ENCODE measurements at regions not wholly inside any gene's neighbourhood (a gene's known extent, or its start where the extent isn't known, plus 50 kb on each side); places are given as distances from the start of the nearest gene placed in this dataset.
"Not testable (repeated sequence)": the region's sequence is repeated elsewhere in the genome, so short reads cannot be mapped to it uniquely, and the experiment has no call there.

DNA sequence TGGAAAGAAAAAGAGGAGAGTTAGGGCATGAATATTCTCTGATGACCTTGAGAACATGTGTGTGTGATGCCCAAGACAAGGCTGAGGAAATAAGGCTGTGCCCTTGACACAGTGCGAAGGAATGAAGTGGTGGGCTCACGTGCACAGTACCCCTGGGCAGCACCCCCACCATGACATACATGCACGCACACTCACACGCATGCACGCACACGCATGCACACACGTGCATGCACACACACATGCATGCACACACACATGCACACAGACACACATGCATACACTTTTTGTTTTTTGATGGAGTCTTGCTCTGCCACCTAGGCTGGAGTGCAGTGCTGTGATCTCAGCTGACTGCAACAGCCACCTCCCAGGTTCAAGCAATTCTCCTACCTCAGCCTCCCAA lies 118.1 kb downstream of the GATA3 start:
- no peaks in the 10 kb centered on the region for H3K4me1 ChIP-seq
- ATAC-seq (no peak), DNase-seq (no peak)
- no peak overlapping the region for H3K27ac ChIP-seq
- intact Hi-C loops (cut with DNase I), result no loop called here
- no peak overlapping the region for H3K4me3 ChIP-seq
- no peaks in the 10 kb centered on the region for H3K36me3 ChIP-seq
- peaks cover 0 to 20% of the 10 kb centered on the region in 2 donors for H3K9me3 ChIP-seq
- no peaks in the 10 kb centered on the region for H3K27me3 ChIP-seq
- TF ChIP-seq CTCF (IDR thresholded peaks at IDR 0.05), result no peak

DNA sequence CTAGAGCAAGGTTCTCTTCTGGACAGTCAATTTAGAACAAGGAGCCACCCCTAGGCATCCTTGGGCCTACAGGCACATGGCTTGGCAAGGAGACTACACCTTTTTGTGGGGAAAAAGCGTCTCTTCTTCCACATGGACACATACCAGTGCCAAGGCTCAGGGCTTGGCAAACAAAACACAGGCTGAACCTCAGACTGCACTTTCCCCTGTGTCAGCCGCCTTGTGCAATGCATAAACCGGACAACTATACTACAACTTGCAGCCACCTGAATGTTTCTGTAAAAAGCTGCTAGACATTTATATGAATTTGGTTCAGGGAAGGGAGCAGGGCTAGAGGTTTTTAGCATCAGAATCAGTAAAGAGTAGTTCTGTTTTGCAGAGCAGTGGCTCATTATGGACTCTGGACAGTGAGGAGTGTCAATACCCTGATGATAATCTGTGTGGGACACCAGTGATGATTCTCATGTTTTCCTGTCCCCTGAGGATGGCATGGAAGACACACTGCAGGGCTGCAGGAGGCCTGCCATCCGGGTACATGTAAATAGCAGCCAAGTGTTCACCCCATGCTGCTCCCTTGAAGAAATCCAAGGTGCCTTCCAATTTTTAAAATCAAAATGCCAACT lies 118.9 kb downstream of the GATA3 start:
- DNase-seq (no peak), ATAC-seq (no peak)
- Histone ChIP-seq H3K4me1 (no peaks in the 10 kb centered on the region), H3K36me3 (no peaks in the 10 kb centered on the region), H3K4me3 (no peak overlapping the region), H3K27ac (no peak overlapping the region), H3K9me3 (peaks cover 0 to 13% of the 10 kb centered on the region in 2 donors), H3K27me3 (no peaks in the 10 kb centered on the region)
- TF ChIP-seq CTCF (IDR thresholded peaks at IDR 0.05), result no peak
- intact Hi-C loops (cut with DNase I), result no loop called here

GRCh38 chr10:8173866-8174243 lies 119.4 kb downstream of the GATA3 start:
- H3K4me1 ChIP-seq, result no peaks in the 10 kb centered on the region
- H3K36me3 ChIP-seq, result no peaks in the 10 kb centered on the region
- no peak for ATAC-seq
- H3K27me3 ChIP-seq, result no peaks in the 10 kb centered on the region
- DNase-seq, result no peak
- H3K9me3 ChIP-seq, result peaks cover 0 to 8% of the 10 kb centered on the region in 2 donors
- no peak overlapping the region for H3K4me3 ChIP-seq
- H3K27ac ChIP-seq, result no peak overlapping the region
- no peak for TF ChIP-seq CTCF (IDR thresholded peaks at IDR 0.05)
- intact Hi-C loops (cut with DNase I), result no loop called here

GRCh38 chr10:8174762-8175161 lies 120.3 kb downstream of the GATA3 start:
- intact Hi-C loops (cut with DNase I), result no loop called here
- no peaks in the 10 kb centered on the region for H3K27me3 ChIP-seq
- H3K36me3 ChIP-seq, result no peaks in the 10 kb centered on the region
- no peak for TF ChIP-seq CTCF (IDR thresholded peaks at IDR 0.05)
- ATAC-seq (no peak), DNase-seq (no peak)
- no peak overlapping the region for H3K27ac ChIP-seq
- no peaks in the 10 kb centered on the region for H3K9me3 ChIP-seq
- H3K4me1 ChIP-seq, result no peaks in the 10 kb centered on the region
- H3K4me3 ChIP-seq, result no peak overlapping the region

DNA sequence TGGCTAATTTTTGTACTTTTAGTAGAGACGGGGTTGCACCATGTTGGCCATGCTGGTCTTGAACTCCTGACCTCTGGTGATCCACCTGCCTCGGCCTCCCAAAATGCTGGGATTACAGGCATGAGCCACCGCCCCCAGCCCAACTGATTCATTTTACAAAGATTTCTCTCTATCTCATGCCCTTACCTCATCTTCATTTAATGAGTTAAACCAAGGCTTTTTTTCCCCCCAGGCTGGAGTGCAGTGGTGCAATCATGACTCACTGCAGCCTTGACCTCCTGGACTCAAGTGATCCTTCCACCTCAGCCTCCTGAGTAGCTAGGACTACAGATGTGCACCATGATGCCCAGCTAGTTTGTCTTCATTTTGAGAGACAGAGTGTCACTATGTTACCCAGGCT lies 123.0 kb downstream of the GATA3 start:
- H3K4me1 ChIP-seq; H3K36me3 ChIP-seq; H3K9me3 ChIP-seq; H3K4me3 ChIP-seq; DNase-seq; H3K27ac ChIP-seq; ATAC-seq; intact Hi-C loops (cut with DNase I); H3K27me3 ChIP-seq: not testable (repeated sequence)

- H3K27me3 ChIP-seq; DNase-seq; intact Hi-C loops (cut with DNase I): not testable (repeated sequence)
These were observed 125.3 kb downstream of the GATA3 start for GRCh38 chr10:8179773-8180172.

More at GRCh38 chr10:8179773-8180172, 125.3 kb downstream of the GATA3 start:
- not testable (repeated sequence) for H3K4me1 ChIP-seq, H3K27ac ChIP-seq, H3K4me3 ChIP-seq, H3K9me3 ChIP-seq, H3K36me3 ChIP-seq, ATAC-seq
